ENCODE measurements at regions not wholly inside any gene's neighbourhood (a gene's known extent, or its start where the extent isn't known, plus 50 kb on each side); places are given as distances from the start of the nearest gene placed in this dataset.
A peak's percentile ranks its signal among the peaks of the same experiment; 100 is the strongest.

DNA sequence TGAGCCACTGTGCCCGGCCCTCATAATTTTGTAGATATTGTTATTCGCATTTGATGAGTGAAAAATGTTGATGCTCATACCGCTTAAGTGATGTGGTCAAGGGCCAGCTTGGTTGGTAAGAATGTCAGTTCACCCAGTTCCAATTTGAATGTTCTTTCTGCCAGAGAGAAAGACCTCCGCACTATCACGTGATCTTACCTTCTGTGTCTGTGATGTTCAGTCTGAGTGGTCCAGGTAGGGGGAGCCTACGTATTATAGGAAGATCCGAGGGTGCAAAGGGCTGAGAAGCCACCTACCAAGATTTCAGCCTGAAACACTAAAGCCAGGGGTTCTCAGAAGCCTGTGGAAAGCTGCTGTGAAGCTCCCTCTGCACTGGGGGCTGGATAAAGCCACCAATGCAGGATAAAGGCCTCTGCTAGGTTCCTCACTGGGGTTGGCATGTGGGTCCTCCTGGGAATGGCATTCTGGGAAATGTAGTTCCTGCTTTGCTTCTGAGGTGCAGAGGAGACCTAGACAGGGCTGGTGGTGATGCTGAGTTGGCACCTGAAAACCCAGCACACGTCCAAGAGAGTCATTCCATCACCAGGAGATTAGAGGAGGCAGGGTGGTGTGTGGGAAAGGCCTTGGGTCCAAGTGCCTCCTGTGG lies 64.7 kb upstream of the AOAH start:
- no peak for DNase-seq (ENCODE audit: low spot score)
- in situ Hi-C loops (cut with MboI; ENCODE audit: low sequenced_read_pairs, unreplicated experiment): no loop called here
- TF ChIP-seq, protein P1, sequence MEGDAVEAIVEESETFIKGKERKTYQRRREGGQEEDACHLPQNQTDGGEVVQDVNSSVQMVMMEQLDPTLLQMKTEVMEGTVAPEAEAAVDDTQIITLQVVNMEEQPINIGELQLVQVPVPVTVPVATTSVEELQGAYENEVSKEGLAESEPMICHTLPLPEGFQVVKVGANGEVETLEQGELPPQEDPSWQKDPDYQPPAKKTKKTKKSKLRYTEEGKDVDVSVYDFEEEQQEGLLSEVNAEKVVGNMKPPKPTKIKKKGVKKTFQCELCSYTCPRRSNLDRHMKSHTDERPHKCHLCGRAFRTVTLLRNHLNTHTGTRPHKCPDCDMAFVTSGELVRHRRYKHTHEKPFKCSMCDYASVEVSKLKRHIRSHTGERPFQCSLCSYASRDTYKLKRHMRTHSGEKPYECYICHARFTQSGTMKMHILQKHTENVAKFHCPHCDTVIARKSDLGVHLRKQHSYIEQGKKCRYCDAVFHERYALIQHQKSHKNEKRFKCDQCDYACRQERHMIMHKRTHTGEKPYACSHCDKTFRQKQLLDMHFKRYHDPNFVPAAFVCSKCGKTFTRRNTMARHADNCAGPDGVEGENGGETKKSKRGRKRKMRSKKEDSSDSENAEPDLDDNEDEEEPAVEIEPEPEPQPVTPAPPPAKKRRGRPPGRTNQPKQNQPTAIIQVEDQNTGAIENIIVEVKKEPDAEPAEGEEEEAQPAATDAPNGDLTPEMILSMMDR (IDR thresholded peaks at IDR 0.05; ENCODE audit: borderline replicate concordance, control extremely low read depth, extremely low read depth, insufficient read depth, missing control alignments): no peak

DNA sequence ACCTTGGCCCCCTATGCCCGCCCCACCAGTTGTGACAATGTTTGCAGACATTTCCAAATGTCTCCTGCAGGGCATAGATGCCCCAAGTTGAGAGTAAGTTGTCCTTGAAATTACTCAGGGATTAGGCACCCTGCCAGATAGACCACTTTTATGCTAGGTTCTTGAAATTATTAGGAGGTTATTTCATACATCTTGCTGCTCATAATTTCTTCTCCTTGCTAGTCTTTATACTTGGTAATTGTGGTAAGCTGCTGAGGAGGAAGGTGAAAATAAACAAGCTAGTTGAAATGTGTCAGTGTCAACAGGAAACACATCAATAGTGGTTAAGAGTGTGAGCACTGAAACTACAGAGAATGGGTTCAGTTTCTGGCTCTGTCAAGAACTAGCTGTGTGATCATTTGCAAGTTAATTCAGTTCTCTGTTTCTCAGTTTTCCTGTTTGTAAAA lies 63.7 kb upstream of the AOAH start:
- TF ChIP-seq, protein P1 (IDR thresholded peaks at IDR 0.05; ENCODE audit: borderline replicate concordance, control extremely low read depth, extremely low read depth, insufficient read depth, missing control alignments): no peak
- no peak for DNase-seq (ENCODE audit: low spot score)
- in situ Hi-C loops (cut with MboI; ENCODE audit: low sequenced_read_pairs, unreplicated experiment): no loop called here

DNA sequence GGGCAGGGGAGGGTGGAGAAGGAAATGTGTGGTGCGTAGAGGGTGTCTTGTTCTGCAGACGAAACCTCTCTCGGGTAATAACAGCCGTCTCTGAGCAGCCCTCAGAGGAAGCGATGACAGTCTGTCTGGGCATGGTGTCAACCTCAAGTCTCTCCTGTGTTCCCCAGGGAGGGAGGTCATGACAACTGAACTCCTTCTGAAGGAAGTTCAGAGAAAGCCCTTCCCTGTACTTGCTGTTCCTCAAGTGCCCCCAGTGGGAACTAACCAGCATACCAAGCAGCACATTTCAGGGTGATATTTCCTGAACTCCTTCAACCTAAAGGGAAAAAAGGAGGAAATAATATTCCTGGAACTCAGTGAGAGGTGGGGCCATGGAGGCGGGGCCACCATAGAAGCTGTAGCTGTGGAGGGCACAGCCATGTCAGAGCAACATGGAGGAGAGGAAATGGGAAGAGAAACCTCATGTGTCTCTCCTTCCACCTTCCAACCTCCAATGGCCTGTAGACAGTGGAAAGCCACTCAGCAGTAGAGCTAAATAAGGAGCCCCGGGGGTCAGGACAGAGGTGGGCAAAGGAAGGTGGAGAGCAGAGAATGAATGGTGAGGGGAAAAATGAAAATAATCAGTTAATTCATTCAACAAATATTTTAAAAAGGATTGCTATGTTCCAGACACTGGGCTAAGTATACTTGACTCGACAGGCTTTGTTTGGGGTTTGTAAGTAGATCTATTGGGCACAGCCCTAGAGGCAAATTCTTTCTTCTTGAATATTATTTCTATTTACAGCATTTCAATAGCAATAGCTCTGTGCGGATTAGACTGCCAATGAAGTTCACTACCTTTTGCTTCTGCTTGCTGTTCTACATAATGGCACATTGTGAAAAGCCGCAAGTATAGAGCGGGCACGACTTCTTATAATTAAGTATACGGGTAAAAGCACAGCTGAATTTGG lies 61.0 kb upstream of the AOAH start:
- in situ Hi-C loops (cut with MboI; ENCODE audit: low sequenced_read_pairs, unreplicated experiment): no loop called here
- peak; percentile 44 for DNase-seq (ENCODE audit: low spot score)
- TF ChIP-seq, protein P1 (IDR thresholded peaks at IDR 0.05; ENCODE audit: borderline replicate concordance, control extremely low read depth, extremely low read depth, insufficient read depth, missing control alignments): no peak

DNA sequence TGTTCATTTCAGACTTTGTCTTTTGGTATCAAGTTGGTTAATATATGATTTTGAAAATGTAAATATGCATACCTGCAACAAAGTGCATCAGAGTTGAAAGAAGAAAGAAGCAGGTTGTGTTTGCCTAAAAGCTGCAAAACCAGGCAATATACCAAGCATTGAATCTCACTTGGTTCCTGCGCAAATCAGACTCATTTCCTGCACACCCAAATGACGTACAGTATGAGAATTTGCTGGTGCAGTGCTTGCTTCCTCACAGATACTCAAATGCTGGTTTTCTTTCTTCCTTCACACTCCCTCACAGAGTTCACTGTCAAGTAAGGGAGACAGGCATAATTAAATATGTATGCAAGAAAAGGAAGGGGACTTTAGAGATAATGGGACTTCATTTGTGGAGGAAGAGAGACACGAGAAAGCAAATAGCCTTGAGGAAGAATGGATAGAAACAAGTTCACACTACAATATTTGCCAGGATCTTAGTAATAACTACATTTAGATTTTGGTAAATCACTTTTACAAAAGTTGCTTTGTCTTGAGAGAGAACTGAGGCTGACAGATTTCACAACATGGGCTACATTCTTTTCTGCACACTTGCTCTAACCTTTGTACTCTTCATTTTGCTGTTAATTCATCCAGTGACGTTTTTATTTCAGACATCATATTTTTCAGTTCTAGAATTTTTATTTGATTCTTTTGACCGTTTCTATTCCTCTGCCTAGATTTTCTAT lies 56.9 kb upstream of the AOAH start:
- TF ChIP-seq, protein P1 (IDR thresholded peaks at IDR 0.05; ENCODE audit: borderline replicate concordance, control extremely low read depth, extremely low read depth, insufficient read depth, missing control alignments): no peak
- DNase-seq (ENCODE audit: low spot score): no peak
- in situ Hi-C loops (cut with MboI; ENCODE audit: low sequenced_read_pairs, unreplicated experiment): no loop called here

DNA sequence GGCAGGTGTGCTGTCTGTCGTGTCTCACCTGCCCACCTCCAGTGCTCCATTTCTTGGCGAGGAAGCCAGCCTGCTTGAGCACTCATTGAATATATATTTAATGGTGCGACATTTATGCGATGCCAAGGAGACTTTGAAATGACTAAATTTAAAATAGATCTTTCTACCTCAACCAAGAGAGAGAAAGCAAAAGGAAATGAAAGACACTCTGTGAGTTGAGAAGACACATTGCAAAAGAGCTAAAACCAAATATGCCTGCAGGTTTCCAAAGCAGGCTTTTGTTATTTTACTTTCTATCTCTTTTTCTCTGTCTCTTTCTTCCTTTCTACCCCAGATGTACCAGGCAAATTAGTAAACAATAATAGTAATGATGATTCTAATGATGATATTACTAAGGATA lies 53.6 kb upstream of the AOAH start:
- DNase-seq (ENCODE audit: low spot score): no peak
- TF ChIP-seq, protein P1 (IDR thresholded peaks at IDR 0.05; ENCODE audit: borderline replicate concordance, control extremely low read depth, extremely low read depth, insufficient read depth, missing control alignments): no peak
- in situ Hi-C loops (cut with MboI; ENCODE audit: low sequenced_read_pairs, unreplicated experiment): no loop called here

DNA sequence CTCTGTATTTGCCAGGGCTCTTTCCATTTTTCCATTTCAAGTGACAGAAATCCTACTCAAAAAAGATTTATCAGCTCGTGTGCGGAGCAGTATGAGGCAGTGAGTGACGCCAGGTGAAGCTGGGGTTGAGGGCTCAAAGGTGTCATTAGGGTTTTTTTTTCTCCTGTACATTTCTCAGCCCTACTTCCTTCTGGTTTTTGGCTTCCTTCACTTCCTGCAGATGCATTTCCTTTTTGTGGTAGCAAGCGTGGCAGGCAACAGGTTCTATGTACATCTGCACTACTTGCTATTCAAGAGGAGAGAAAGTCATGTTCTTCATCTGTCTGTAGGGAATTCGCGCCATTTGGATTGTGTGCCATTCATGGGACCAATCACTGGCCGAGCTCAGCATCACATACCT lies 52.8 kb upstream of the AOAH start:
- in situ Hi-C loops (cut with MboI; ENCODE audit: low sequenced_read_pairs, unreplicated experiment): no loop called here
- TF ChIP-seq, protein P1 (IDR thresholded peaks at IDR 0.05; ENCODE audit: borderline replicate concordance, control extremely low read depth, extremely low read depth, insufficient read depth, missing control alignments): no peak

More for the DNA sequence above, 52.8 kb upstream of the AOAH start:
- DNase-seq (ENCODE audit: low spot score): no peak
